Erythroblast (primary cell): ENCODE measurements at regions not wholly inside any gene's neighbourhood (a gene's known extent, or its start where the extent isn't known, plus 50 kb on each side); places are given as distances from the start of the nearest gene placed in this dataset.

Source experiments
- GATA1 ChIP-seq: IDR thresholded peaks from 2 replicates; pipeline ENCODE4 v1.6.1; 2011; ENCODE audit warnings: low read depth, mild to moderate bottlenecking, control low read depth, low read length, moderate library complexity
- POLR2A ChIP-seq: IDR thresholded peaks from 2 replicates; pipeline ENCODE4 v1.6.1; 2011; ENCODE audit warnings: mild to moderate bottlenecking, low read length

DNA sequence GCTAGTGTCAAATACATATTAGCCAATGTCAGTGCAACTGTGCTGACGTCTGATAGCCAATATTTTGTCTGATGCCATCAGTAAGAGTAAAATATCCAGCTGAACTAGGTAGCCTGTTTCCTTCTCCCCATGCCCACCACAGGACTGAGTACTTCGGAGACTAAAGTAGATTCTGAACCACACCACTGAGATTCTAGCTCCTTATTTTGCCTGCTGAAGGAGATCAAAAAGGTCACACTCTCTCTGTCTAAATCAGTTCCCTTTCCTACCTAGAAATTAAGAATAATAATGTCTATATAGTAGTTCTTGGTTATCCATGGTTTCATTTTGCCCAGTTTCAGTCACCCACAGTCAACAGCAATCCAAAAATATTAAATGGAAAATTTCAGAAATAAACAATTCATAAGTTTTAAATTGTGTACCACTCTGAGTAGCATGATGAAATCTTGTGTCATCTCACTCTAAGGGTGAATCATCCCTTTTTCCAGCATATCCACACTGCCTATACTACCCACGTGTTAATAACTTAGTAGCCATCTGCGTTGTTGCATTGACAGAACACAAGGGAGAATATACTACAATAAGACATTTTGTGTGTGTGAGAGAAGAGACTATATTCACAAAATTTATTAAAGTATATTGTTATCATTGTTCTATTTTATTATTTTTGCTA lies 1043.3 kb upstream of the PIK3C3 start:
- TF ChIP-seq POLR2A (no peak), GATA1 (no peak)
